LoVo (cell line): ENCODE measurements at regions not wholly inside any gene's neighbourhood (a gene's known extent, or its start where the extent isn't known, plus 50 kb on each side); places are given as distances from the start of the nearest gene placed in this dataset.
A peak's percentile ranks its signal among the peaks of the same experiment; 100 is the strongest.

Source experiments
- DNase-seq: peaks from one replicate; pipeline ENCODE4 v3.0.0-alpha.2; 2016; ENCODE audit warnings: low spot score

DNA sequence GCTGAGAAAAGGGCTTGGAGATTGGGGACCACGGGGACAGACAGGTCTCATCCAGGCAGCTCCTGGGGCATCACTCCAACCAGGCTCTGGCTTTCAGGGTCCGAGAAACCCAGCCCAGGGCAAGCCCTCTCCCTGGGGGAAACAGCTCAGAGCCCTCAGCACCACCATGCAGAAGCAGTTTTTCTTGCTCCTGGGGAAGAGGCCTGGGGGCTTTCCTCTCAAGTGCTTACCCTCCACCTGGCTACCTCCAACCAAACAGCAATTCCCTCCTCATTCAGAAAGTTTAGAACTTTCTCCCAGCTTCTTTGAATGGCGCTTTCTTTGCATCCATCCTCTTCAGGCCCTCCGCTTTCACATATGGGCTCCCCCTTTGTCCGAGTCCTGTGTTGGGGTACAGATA lies 110.4 kb upstream of the PHACTR3 start:
- DNase-seq, result no peak

DNA sequence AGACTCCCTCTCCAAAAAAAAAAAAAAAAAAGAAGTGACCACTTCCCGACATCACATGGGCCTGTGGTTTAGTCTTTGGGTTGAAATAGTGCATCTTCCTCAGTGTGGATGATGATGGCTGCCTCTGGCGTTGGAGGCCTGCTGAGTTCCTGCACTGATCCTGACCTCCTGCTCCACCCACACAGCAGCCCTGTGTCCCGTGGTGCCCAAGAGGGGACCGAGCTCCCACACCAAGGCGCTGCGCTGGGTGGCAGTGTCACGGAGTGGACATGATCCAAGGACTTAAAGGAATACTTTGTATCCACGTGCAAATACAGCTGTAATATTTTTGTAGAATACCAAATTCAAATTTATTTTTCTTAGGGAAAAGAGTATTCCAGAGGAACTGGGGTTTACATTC lies 109.2 kb upstream of the PHACTR3 start:
- DNase-seq, result no peak

DNA sequence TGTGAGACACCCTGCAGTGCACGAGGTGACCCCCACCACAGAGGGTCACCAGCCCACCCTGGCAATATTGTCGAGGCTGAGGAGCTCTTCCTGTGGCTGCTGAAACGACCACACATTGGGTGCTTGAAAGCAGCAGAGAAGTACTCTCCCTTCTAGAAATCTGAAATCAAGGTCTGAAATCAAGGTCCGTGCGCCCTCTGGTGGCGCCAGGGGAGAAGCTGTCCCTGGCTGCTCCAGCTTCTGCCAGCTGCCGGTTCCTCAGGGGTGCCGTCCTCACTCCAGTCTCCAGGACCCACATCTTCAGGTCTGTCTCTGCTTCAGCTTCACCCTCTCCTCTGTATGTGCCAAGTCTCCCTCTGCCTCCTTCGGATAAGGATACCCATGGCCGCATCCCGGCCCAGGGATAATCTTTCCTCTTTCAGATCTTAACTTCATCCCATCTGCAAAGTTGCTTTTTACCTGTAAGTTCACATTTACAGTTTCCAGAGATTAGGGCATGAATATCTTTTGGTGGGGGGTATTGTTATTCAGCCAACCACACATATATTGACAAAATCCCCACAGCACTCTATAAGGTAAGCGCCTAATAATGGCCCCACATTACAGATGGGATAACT lies 108.3 kb upstream of the PHACTR3 start:
- peak; percentile 63 for DNase-seq

DNA sequence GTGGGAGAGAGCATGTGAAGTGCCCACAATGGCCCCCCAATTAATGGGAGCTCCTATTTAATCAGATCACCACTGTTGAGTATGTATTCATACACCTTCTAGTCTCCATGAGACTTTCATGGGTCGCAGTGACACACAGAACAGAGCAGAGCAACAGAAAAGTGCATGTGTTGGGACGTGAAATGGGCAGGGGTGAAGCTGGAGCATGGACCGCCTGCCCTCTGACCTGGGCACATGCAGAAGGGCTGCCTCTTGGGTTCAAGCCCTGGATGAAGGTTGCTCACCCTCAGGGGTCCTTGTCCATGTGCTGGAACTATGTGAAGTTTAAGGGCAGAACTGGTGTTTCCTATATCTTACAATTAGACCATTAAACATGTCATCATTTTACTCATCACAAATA lies 106.0 kb upstream of the PHACTR3 start:
- DNase-seq, result no peak

DNA sequence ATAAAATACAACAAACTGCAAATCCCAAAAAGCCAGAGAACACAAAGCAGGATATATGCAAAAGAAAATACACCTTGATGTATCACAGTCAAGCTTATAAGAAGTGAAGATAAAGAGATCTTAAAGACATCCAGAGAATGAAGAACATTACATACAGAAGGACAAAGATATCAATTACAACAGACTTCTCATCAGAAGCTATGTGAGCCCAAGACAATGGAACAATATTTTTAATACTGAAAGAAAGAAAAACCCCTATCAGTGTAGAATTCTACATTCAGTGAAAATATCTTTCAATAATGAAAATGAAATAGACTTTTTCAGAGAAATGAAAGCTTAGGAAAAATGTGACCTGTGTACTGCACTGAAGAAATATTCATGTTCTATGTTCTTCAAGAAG lies 104.5 kb upstream of the PHACTR3 start:
- DNase-seq, result no peak

DNA sequence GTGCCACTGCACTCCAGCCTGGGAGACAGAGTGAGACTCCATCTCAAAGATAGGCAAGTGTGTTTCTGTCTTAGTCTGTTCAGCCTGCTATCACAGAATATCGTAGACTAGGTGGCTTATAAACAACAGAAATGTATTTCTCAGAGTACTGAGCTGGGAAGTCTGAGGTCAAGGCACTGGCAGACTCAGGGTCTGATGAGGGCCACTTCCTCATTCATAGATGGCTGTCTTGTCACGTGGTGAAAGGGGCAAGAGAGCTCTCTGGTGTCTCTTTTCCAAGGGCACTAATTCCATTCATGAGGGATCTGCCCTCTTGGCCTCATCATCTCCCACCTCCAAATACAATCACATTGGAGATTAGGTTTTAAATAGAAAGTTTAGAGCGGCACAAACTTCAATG lies 95.6 kb upstream of the PHACTR3 start:
- no peak for DNase-seq

DNA sequence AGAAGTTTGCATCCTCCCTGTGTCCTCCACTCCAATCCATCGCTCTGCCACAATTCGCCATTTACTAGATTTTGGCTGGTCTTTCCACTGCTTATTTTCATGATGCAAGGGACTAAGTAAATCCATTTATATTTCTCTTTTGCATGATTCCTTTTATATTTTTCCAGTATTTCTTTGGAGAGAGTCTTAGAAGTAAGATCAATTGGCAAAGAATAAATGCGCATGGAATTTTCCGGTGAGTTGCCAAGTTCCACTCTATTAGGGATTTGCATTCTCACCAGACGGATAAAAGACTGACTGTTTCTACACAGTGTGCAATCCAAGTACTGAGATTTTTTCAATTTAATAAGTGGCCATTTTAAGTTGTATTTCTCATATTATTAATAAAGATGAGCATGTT lies 91.7 kb upstream of the PHACTR3 start:
- DNase-seq, result no peak

DNA sequence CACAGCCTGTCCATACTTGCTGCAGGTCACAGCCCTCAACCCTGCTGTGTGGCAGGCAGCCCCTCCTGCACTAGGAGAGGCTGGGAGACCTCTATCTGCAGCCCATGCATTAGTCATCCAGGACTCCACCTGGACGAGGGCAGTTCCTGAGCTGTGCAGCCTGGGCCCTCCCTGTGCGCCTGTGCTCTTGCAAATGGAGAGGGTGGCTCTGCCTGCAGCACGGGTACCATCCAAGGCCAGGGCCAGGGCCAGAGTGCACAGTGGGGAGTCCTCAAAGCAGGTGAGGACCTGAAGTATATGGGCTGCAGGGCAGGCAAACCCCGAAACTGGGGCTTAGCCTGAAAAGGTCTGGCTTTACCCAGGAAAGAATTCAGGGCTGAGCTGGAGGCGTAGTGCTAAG lies 89.8 kb upstream of the PHACTR3 start:
- no peak for DNase-seq

DNA sequence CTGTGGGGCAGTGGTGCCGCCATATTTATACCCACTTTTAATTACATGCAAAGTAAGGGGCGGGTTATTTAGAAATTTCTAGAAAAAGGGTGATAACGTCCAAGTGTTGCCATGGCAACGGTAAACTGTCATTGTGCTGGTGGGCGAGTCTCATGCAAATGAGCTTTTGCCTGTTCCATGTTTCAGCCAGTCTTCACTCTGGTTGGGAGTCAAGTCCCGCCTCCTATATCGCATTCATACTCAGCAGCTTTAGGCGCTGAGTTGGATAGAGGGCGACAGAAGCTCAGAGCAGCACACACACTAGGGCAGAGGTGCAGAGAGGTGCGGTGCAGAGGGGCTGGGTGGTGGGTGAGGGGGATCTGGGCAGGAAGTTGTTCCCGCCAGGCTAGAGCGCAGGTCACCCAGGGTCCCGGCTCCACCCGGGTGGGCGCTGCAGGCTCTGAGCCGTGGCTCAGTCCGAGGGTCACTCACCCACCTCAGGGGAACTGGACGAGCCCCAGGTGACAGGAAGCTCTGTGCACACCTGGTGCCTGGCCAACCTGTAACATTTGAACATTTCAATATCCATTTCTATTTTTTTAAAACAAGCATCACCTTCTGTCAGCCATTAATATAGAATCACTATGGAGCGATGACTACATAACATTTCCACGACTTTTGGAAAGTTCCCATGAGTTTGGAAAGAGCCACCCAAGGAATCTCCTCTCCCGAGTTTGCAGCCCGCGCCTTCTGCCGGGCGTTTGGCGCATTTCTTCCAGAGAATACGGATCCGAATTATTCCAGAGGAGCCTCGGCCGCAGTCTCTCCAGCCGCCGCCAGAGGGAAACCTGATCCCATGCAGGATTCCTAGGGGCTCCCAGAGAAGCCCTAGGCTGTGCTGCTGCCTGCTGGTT lies 89.1 kb upstream of the PHACTR3 start:
- DNase-seq, result peak; percentile 68

DNA sequence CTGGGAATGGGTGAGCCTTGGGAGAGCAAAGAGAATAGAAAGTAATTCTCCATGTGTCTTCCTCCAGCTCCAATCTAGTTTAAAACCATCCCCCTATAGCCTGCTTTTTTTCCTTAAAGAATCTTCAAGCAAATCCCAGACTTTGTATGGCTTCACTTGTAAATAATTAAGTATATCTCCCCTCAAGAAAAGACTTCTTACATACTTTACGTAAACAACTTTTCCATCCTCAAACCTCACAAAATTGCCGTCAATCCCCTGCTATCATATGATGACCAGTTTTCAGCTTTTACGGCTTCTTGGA lies 88.5 kb upstream of the PHACTR3 start:
- DNase-seq, result no peak

DNA sequence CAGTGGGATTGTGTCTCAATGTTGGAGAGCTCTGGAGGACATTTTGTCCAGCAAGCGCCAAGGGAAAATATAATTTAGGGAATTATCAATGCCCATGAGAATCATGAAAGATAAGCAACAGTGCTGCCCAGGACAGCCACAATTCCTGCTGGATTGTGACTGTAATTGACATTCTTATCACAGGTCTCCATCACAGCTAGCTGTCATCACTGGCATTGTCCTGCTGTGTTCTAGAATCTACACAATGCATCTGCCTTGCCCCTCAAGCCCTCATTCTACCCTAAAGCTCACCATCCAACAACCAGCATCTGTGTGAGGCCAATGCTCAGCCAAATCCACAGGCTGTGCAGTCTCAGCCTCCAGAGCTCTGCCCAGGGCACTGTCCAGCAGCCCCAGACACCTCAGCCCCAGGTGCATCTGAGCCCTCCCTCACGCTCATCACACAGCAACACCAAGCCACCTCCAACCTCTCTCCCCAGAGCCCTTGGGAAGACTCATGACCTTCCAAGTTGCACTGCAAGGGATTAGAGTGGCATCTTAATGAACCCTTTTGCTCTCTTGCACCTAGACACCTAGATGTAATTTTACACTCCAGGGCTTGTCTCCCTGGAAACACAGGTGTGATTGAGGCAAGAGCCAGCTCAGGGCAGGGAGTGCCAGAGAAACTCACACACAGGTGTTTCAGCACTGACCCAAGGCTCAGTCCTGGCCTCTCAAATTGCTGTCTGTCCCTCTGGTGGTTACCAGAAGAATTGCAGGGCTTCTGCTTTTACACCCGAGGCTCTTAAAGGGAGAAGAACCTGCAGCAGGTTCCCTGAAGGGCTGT lies 85.2 kb upstream of the PHACTR3 start:
- DNase-seq, result peak; percentile 68

DNA sequence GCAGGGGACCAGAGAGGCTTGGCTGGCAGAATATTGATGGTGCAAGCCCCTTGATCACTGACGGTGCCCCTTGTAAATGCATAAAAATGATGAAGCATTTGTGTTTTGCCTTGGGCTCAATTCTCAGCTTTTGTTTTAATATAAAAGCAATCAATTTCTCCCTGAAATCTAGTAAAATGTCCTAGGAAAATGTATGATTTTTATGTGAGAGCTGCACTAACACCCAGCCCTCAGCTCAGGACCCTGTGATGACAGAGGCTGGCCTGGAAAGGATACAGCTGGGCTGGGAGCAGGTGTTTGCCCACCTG lies 84.7 kb upstream of the PHACTR3 start:
- no peak for DNase-seq

DNA sequence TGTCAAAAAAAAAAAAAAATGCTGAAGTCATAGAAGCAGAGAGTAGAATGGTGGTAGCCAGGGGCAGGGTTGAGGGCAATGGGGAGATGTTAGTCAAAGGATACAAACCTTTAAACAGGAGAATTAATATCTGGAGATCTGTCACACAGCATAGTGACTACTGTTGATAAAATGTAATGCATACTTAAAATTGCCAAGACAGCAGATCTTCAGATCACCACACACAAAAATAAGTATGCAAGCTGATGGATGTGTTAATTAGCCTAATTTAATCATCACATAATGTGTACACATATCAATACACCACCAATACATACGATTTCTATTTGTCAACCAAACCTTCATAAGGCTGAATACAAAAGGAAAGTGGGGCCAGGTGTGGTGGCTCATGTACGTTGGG lies 83.5 kb upstream of the PHACTR3 start:
- DNase-seq, result no peak

DNA sequence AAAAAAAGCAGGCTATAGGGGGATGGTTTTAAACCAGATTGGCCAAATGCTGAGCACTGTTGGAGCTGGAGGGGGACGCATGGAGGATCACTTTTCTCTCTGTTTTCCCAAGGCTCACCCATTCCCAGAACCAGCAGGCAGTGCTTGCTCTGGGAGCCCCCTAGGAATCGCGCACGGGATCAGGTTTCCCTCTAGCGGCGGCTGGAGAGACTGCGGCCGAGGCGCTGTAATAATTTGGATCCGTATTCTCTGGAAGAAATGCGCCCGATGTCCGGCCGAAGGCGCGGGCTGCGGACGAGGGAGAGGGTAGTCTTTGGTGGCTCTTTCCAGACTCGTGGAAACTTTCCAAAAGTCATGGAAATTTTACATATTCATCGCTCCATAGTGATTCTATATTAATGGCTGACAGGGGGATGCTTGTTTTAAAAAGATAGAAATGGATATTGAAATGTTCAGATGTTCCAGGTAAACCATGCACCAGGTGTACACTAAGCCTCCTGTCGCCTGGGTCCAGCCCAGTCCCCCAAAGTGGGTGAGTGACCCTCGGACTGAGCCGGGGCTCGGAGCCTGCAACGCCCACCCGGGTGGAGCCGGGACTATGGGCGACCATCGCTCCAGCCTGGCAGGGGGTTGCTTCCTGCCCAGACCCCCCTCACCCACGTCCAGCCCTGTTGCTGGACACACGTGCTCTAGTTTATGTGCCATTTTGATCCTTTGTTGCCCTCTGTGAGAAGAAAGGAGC lies 78.7 kb upstream of the PHACTR3 start:
- DNase-seq, result peak; percentile 54

DNA sequence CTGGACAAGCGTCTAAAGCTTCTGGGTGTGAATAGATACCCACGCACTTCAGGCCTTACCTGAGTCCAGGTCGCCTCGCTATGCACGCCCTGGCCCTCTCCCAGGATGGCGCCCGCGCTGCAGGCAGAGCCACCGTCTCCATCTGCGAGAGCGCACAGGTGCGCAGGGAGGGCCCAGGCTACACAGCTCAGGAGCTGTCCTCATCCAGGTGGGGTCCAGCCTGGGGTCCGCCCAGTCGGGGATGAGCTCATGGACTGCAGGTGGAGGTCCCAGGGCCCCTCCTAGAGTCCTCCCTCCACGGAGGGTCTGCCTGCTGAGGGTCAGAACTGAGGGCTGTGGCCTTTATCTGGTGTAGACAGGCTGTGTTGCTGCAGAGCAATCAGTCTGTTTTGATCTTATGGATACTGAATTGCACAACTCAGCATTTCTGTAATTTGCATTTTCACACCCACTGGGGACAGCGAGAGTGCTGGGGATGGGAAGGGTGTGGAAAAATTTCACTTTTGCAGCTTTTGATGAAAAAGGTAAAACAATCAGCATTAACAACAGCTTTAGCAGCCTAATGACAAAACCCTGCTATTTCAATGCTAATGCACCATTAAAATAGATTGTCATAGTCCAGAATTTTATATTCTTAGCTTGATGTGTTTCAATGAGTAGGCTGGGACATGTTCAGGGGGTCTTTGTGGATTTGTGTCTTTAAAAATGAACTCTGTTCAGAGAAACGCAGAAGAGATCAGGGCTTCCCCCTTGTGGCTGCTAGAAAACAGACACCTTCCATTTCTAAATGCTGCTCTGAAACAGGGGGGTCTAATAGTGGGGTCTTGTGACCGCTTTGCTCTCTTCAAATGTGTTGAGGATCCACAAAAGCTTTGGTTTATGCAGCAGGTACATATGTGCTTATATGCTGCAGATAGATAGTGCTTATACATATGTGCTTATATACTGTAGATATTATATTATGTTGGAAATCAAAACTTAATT lies 77.8 kb upstream of the PHACTR3 start:
- DNase-seq, result no peak

DNA sequence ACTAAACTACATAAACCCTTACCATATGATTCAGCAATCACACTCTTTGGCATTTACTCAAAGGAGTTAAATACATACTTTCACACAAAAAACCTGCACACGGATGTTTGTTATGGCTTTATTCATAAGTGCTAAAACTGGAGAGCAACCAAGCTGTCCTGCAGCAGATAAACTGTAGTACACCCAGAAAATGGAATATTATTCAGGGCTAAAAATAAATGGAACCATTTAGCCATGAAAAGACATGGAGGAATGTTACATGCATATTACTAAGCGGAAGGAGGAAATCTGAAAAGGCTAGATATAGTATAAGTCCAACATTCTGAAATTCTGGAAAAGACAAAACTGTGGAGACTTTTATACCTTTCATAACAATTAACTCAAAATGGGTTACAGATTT lies 73.6 kb upstream of the PHACTR3 start:
- no peak for DNase-seq

DNA sequence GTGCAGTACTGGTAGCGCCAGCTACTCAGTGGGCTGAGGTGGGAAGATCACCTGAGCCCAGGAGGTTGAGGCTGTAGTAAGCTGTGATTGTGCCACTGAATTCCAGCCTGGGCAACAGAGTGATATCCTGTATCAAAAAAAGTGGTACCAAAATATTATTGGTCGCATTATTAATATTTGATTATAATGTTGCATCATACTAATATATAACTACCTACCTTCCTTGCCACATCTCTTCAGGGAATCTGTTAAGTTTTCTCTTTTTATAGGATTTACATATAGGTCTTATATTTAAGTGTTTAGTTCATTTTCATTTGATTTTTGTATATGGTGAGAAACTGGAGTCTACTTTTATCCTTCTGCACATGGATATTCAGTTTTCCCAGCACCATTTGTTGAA lies 66.3 kb upstream of the PHACTR3 start:
- no peak for DNase-seq

DNA sequence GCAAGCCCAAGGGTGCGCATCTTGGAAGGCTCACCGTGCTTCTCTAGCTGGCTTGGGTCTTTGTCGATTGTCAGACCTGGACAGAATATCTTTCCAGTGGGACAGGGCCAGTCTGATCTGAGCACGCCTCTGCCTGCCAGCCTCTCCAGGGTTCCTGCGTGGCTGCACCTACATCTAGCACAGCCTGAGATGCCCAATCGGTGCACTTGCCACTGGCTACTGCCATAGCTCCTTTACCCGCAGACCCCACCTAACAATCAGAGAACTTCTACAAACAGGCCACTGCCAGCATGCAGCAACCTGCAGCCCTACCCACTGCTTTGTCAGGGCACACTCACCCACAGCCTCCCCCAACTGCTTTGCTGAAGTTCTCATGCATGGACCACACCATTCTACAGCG lies 56.7 kb upstream of the PHACTR3 start:
- DNase-seq, result no peak
